ENCODE measurements at regions not wholly inside any gene's neighbourhood (a gene's known extent, or its start where the extent isn't known, plus 50 kb on each side); places are given as distances from the start of the nearest gene placed in this dataset.

DNA sequence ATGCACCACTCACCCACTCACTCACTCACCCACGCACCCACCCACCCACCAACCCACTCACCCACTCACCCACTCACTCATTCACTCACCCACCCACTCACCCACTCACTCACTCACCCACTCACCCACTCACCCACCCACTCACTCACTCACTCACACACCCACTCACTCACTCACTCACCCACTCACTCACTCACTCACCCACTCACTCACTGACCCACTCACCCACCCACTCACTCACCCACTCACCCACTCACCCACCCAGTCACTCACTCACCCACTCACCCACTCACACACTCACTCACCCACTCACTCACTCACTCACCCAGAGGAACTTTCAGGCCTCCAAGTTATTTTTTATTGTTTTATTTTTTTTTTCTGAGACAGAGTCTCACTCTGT is 93.1 kb upstream of the MKI67 start:
- peak overlapping the region; percentile 89 for H3K4me2 ChIP-seq
- H4K20me1 ChIP-seq = no peaks in the 10 kb centered on the region
- H3K27me3 ChIP-seq = no peaks in the 10 kb centered on the region
- H3K27ac ChIP-seq = peak overlapping the region; percentile 76; the same call in 1 of the 2 replicates
- peaks cover 16% of the 10 kb centered on the region for H3K9me3 ChIP-seq
- H3K4me3 ChIP-seq = no peak overlapping the region
- peaks cover 88% of the 10 kb centered on the region for H3K4me1 ChIP-seq
- H3K36me3 ChIP-seq = peaks cover 45% of the 10 kb centered on the region
- H3K9ac ChIP-seq = no peak overlapping the region
- TF ChIP-seq Cebpa-rat (IDR thresholded peaks at IDR 0.05) = no peak

- H3K4me1 ChIP-seq = peaks cover 81% of the 10 kb centered on the region
- peaks cover 18% of the 10 kb centered on the region for H3K9me3 ChIP-seq
- H4K20me1 ChIP-seq = no peaks in the 10 kb centered on the region
- peak overlapping the region; percentile 76 for H3K27ac ChIP-seq
- H3K9ac ChIP-seq = peak overlapping the region; percentile 74; the same call in 1 of the 2 replicates
- no peak overlapping the region for H3K4me3 ChIP-seq
- peaks cover 38% of the 10 kb centered on the region for H3K36me3 ChIP-seq
- no peak for TF ChIP-seq Cebpa-rat (IDR thresholded peaks at IDR 0.05)
- peak overlapping the region; percentile 89 for H3K4me2 ChIP-seq
- no peaks in the 10 kb centered on the region for H3K27me3 ChIP-seq
These were observed 93.8 kb upstream of the MKI67 start for GRCh38 chr10:128220021-128220420.

DNA sequence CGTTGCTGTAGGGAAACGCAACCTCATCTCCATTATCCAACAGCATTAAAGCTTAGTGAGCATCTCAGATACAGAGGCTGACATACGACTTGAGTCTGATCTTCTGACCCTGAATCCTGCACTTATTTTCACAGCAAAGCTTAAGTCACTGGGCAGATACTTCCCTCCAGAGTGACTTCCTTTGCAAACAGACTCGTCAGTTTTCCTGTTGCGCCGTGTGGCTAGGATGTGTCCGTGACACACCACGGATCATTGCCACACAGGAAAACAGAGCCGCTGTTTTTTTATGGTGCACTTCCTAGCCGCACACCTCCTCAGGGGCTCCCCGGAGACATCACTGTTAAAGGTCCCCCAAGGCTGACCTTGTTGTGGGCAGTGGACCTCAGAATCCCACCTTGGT is 94.9 kb upstream of the MKI67 start:
- Histone ChIP-seq H3K9ac (peak overlapping the region; percentile 74), H4K20me1 (no peaks in the 10 kb centered on the region), H3K4me1 (peaks cover 70% of the 10 kb centered on the region), H3K4me2 (peak overlapping the region; percentile 89), H3K9me3 (peaks cover 29% of the 10 kb centered on the region), H3K27ac (peak overlapping the region; percentile 76), H3K36me3 (peaks cover 27% of the 10 kb centered on the region), H3K4me3 (peak overlapping the region; percentile 51), H3K27me3 (no peaks in the 10 kb centered on the region)
- no peak for TF ChIP-seq Cebpa-rat (IDR thresholded peaks at IDR 0.05)

GRCh38 chr10:128221807-128222206 is 95.6 kb upstream of the MKI67 start:
- Histone ChIP-seq H3K27ac (peak overlapping the region; percentile 76), H3K4me1 (peaks cover 63% of the 10 kb centered on the region), H4K20me1 (no peaks in the 10 kb centered on the region), H3K4me2 (peak overlapping the region; percentile 89), H3K9ac (no peak overlapping the region), H3K9me3 (peaks cover 34% of the 10 kb centered on the region), H3K4me3 (0 out of 2 replicates have a peak overlapping the region, but pooled peaks have one; percentile 51), H3K27me3 (no peaks in the 10 kb centered on the region), H3K36me3 (peaks cover 20% of the 10 kb centered on the region)
- TF ChIP-seq Cebpa-rat (IDR thresholded peaks at IDR 0.05) = no peak

DNA sequence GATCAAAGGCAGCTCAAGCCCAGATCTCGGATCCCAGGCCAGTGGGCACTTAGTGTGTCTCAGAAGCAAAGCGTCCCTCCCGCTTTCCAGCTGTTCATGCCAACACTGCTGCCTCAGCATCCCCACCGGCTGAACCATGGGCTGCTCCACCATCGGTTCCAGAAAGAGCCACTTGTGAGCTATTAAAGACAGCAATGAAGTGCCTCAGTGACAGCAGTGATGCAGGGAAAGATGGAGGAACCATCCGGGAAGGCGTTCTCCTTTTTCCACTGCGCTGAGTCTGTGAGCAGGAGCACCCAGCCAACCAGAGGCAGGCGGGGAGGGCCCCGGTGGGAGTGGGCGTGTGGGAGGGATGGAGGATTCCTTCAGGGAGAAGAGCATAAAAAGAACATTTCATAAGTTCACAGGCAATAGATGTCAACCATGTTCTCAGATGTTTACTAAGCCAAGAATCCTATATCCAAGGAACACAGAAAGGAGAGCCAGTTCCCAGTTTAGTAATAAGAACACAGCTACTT is 96.2 kb upstream of the MKI67 start:
- Histone ChIP-seq H3K4me1 (peaks cover 57% of the 10 kb centered on the region), H3K4me3 (no peak overlapping the region)
- TF ChIP-seq Cebpa-rat (IDR thresholded peaks at IDR 0.05) = no peak

GRCh38 chr10:128230401-128230800 is 104.2 kb upstream of the MKI67 start:
- no peak for TF ChIP-seq Cebpa-rat (IDR thresholded peaks at IDR 0.05)
- Histone ChIP-seq H3K9ac (no peak overlapping the region), H3K4me1 (peaks cover 33% of the 10 kb centered on the region), H3K4me2 (no peak overlapping the region), H4K20me1 (peaks cover 30% of the 10 kb centered on the region), H3K27ac (no peak overlapping the region), H3K4me3 (no peak overlapping the region), H3K9me3 (peaks cover 67% of the 10 kb centered on the region), H3K27me3 (no peaks in the 10 kb centered on the region), H3K36me3 (peaks cover 54% of the 10 kb centered on the region)

More for the DNA sequence above, 96.2 kb upstream of the MKI67 start:
- Histone ChIP-seq H3K36me3 (peaks cover 14% of the 10 kb centered on the region), H3K27me3 (no peaks in the 10 kb centered on the region), H3K9me3 (peaks cover 37% of the 10 kb centered on the region), H3K27ac (peak overlapping the region; percentile 76; the same call in 1 of the 2 replicates), H3K9ac (no peak overlapping the region), H3K4me2 (peak overlapping the region; percentile 89; the same call in 1 of the 2 replicates), H4K20me1 (no peaks in the 10 kb centered on the region)

- no peak for TF ChIP-seq Cebpa-rat (IDR thresholded peaks at IDR 0.05)
- Histone ChIP-seq H3K9ac (no peak overlapping the region), H3K27me3 (no peaks in the 10 kb centered on the region), H3K4me3 (peak overlapping the region; percentile 23; the same call in 1 of the 2 replicates), H4K20me1 (peaks cover 54% of the 10 kb centered on the region), H3K4me2 (no peak overlapping the region), H3K4me1 (peaks cover 35% of the 10 kb centered on the region), H3K9me3 (peaks cover 45% of the 10 kb centered on the region), H3K36me3 (peaks cover 82% of the 10 kb centered on the region), H3K27ac (no peak overlapping the region)
These were observed 107.2 kb upstream of the MKI67 start for GRCh38 chr10:128233422-128233821.

- H4K20me1 ChIP-seq = peaks cover 65% of the 10 kb centered on the region
- H3K27me3 ChIP-seq = no peaks in the 10 kb centered on the region
- H3K9me3 ChIP-seq = peaks cover 16% of the 10 kb centered on the region
- TF ChIP-seq Cebpa-rat (IDR thresholded peaks at IDR 0.05) = no peak
- H3K36me3 ChIP-seq = peaks cover 82% of the 10 kb centered on the region
- no peak overlapping the region for H3K4me2 ChIP-seq
- H3K4me3 ChIP-seq = no peak overlapping the region
- H3K27ac ChIP-seq = no peak overlapping the region
- H3K4me1 ChIP-seq = peaks cover 11% of the 10 kb centered on the region; the same call in 1 of the 2 replicates
- no peak overlapping the region for H3K9ac ChIP-seq
These were observed 111.5 kb upstream of the MKI67 start for GRCh38 chr10:128237710-128238109.

DNA sequence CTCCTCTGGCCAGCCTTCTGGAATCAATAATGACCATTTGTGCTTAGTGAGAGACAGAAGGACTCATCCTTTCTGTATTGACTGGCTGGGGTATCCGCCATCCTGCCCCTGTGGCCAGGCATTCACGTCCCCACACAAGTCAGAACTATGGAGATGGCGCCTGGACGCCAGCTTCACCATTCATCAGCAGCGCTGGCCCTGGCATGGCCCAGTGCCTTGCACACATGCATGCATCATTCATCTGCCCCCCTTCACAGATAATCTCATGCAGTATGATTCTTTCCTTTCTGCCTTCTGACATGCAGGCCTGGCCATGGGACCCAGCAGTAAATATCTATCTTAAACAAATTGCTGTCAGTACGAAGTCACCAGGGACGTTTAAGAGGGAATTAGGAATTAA is 114.8 kb upstream of the MKI67 start:
- peaks cover 77% of the 10 kb centered on the region for H4K20me1 ChIP-seq
- no peak overlapping the region for H3K27ac ChIP-seq
- peaks cover 68% of the 10 kb centered on the region for H3K36me3 ChIP-seq
- H3K27me3 ChIP-seq = no peaks in the 10 kb centered on the region
- no peak overlapping the region for H3K9ac ChIP-seq
- no peak for TF ChIP-seq Cebpa-rat (IDR thresholded peaks at IDR 0.05)
- 0 out of 2 replicates have a peak, but pooled peaks cover 5% of the 10 kb centered on the region for H3K4me1 ChIP-seq
- H3K4me3 ChIP-seq = no peak overlapping the region
- H3K9me3 ChIP-seq = no peaks in the 10 kb centered on the region
- H3K4me2 ChIP-seq = no peak overlapping the region

- peaks cover 77% of the 10 kb centered on the region for H4K20me1 ChIP-seq
- no peak overlapping the region for H3K4me2 ChIP-seq
- H3K9me3 ChIP-seq = no peaks in the 10 kb centered on the region
- H3K4me3 ChIP-seq = no peak overlapping the region
- no peak overlapping the region for H3K27ac ChIP-seq
- 0 out of 2 replicates have a peak, but pooled peaks cover 5% of the 10 kb centered on the region for H3K4me1 ChIP-seq
- H3K9ac ChIP-seq = no peak overlapping the region
- H3K36me3 ChIP-seq = peaks cover 61% of the 10 kb centered on the region
- no peaks in the 10 kb centered on the region for H3K27me3 ChIP-seq
- no peak for TF ChIP-seq Cebpa-rat (IDR thresholded peaks at IDR 0.05)
These were observed 116.4 kb upstream of the MKI67 start for GRCh38 chr10:128242641-128243040.
